Keratinocyte (primary cell): ENCODE measurements at regions not wholly inside any gene's neighbourhood (a gene's known extent, or its start where the extent isn't known, plus 50 kb on each side); places are given as distances from the start of the nearest gene placed in this dataset.
A peak's percentile ranks its signal among the peaks of the same experiment; 100 is the strongest.

Experiments used
- DNase-seq: peaks from one replicate; pipeline ENCODE4 v3.0.0-alpha.2; 2011; ENCODE audit warnings: low read depth, missing footprints, low spot score
- FAIRE-seq: peaks from 2 replicates; lab custom pipeline; 2011; peaks lifted over from hg19 to GRCh38; lab: Jason Lieb, UNC
- H2AFZ ChIP-seq: 2 replicates; pipeline ENCODE4 v1.6.0; 2012; ENCODE audit warnings: low read length, control low read depth, inconsistent platforms; ENCODE audit not compliant: control insufficient read depth
- H3K27ac ChIP-seq: 2 replicates; pipeline ENCODE4 v1.5.1; 2011; ENCODE audit warnings: low read length; ENCODE audit not compliant: control insufficient read depth, insufficient read depth
- H3K27me3 ChIP-seq: 3 replicates; pipeline ENCODE4 v1.6.0; 2011; ENCODE audit warnings: low read length; ENCODE audit not compliant: control insufficient read depth, insufficient read depth; ENCODE audit errors: extremely low read depth
- H3K36me3 ChIP-seq, 2 experiments: 2 replicates in 1 of 2; 3 replicates in 1 of 2; pipeline ENCODE4 v1.5.1; 2011; ENCODE audit warnings: low read length in 2 of 2, mild to moderate bottlenecking in 1 of 2; ENCODE audit not compliant: control insufficient read depth in 2 of 2, insufficient read depth in 2 of 2; ENCODE audit errors: extremely low read depth in 1 of 2
- H3K4me1 ChIP-seq: 3 replicates; pipeline ENCODE4 v1.5.1; 2011; ENCODE audit warnings: low read length; ENCODE audit not compliant: control insufficient read depth, insufficient read depth; ENCODE audit errors: extremely low read depth
- H3K4me2 ChIP-seq: 3 replicates; pipeline ENCODE4 v1.6.0; 2011; ENCODE audit warnings: low read depth, low read length; ENCODE audit not compliant: control insufficient read depth, insufficient read depth; ENCODE audit errors: extremely low read depth
- H3K4me3 ChIP-seq, 3 experiments: fragments of 200-600 bp in 1 of 3; sonication (generic) in 1 of 3; 2 replicates in 2 of 3; 3 replicates in 1 of 3; pipeline ENCODE4 v1.5.1; 2011 to 2016; ENCODE audit warnings: low read length in 3 of 3, mild to moderate bottlenecking in 3 of 3, control low read depth in 2 of 3, inconsistent platforms in 1 of 3, low read depth in 1 of 3, mixed read lengths in 1 of 3, mixed run types in 1 of 3, moderate library complexity in 1 of 3; ENCODE audit not compliant: control insufficient read depth in 2 of 3, insufficient read depth in 2 of 3; ENCODE audit errors: extremely low read depth in 1 of 3
- H3K79me2 ChIP-seq: 2 replicates; pipeline ENCODE4 v1.6.0; 2012; ENCODE audit warnings: low read length; ENCODE audit not compliant: control insufficient read depth, insufficient read depth
- H3K9ac ChIP-seq: 3 replicates; pipeline ENCODE4 v1.6.0; 2011; ENCODE audit warnings: low read length; ENCODE audit not compliant: control insufficient read depth, insufficient read depth; ENCODE audit errors: extremely low read depth
- H3K9me1 ChIP-seq: 3 replicates; pipeline ENCODE4 v1.6.0; 2011; ENCODE audit warnings: low read length; ENCODE audit not compliant: control insufficient read depth, insufficient read depth; ENCODE audit errors: extremely low read depth
- H3K9me3 ChIP-seq: 2 replicates; pipeline ENCODE4 v1.5.1; 2012; ENCODE audit warnings: low read depth, low read length; ENCODE audit not compliant: control insufficient read depth
- H4K20me1 ChIP-seq: 3 replicates; pipeline ENCODE4 v1.6.0; 2011; ENCODE audit warnings: low read length; ENCODE audit not compliant: control insufficient read depth, insufficient read depth; ENCODE audit errors: extremely low read depth
- EZH2 ChIP-seq: IDR thresholded peaks from one replicate; pipeline ENCODE4 v1.6.1; 2012; ENCODE audit warnings: inconsistent platforms, mild to moderate bottlenecking, low read length, moderate library complexity
- dilution Hi-C: fragments of 300-500 bp; cut with MboI; formaldehyde crosslinking; loops from one replicate; pipeline ENCODE4 v1.7.0; 2020; ENCODE audit warnings: low sequenced_read_pairs; ENCODE audit not compliant: extremely low pct_ligation_motif_present
- TF ChIP-seq, protein P1 (sequence below), 3 experiments: IDR thresholded peaks in 1 of 3; conservative IDR thresholded peaks in 1 of 3; optimal IDR thresholded peaks in 1 of 3; 2 replicates in 2 of 3; 3 replicates in 1 of 3; pipeline versions ENCODE3 to v1.5.1; 2011; ENCODE audit warnings: low read length in 3 of 3, mild to moderate bottlenecking in 3 of 3, moderate library complexity in 2 of 3, control low read depth in 1 of 3, inconsistent platforms in 1 of 3; ENCODE audit not compliant: insufficient read depth in 2 of 3; ENCODE audit errors: extremely low read depth in 1 of 3

DNA sequence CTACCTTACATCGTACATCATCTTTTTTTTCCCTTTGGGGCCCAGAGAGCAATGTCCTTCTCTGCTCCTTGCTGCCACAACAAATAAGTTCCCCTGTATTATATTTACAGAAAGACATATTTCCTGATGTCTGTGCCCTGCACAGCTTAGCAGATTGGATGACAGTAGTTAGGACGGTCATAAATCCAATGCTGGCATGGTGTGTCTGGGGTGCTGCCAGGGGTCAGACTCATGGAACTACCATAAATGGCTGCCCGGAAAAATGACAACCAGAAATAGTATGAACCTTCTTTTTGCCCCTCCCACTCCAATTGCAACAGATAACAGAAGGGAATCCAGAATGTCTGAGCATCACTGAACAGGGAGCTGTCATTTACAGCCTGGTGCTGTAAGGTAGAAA is 511.1 kb downstream of the PSAT1 start:
- dilution Hi-C loops, result no loop called here

GRCh38 chr9:78811622-78812276 is 514.8 kb downstream of the PSAT1 start:
- Histone ChIP-seq H3K27me3 (no peaks in the 10 kb centered on the region), H3K9me1 (no peaks in the 10 kb centered on the region), H3K27ac (no peak overlapping the region), H3K4me2 (no peak overlapping the region), H3K4me3 (no peak overlapping the region), H3K4me1 (no peaks in the 10 kb centered on the region), H3K79me2 (no peaks in the 10 kb centered on the region), H2AFZ (no peak overlapping the region), H4K20me1 (no peaks in the 10 kb centered on the region), H3K9ac (no peak overlapping the region), H3K36me3 (no peaks in the 10 kb centered on the region), H3K9me3 (no peaks in the 10 kb centered on the region)
- TF ChIP-seq EZH2, result no peak
- TF ChIP-seq, protein P1, sequence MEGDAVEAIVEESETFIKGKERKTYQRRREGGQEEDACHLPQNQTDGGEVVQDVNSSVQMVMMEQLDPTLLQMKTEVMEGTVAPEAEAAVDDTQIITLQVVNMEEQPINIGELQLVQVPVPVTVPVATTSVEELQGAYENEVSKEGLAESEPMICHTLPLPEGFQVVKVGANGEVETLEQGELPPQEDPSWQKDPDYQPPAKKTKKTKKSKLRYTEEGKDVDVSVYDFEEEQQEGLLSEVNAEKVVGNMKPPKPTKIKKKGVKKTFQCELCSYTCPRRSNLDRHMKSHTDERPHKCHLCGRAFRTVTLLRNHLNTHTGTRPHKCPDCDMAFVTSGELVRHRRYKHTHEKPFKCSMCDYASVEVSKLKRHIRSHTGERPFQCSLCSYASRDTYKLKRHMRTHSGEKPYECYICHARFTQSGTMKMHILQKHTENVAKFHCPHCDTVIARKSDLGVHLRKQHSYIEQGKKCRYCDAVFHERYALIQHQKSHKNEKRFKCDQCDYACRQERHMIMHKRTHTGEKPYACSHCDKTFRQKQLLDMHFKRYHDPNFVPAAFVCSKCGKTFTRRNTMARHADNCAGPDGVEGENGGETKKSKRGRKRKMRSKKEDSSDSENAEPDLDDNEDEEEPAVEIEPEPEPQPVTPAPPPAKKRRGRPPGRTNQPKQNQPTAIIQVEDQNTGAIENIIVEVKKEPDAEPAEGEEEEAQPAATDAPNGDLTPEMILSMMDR (optimal IDR thresholded peaks at IDR 0.05 in 1 of 3, IDR thresholded peaks at IDR 0.05 in 1 of 3, conservative IDR thresholded peaks at IDR 0.05 in 1 of 3; ENCODE audit: extremely low read depth in 1 of 3, insufficient read depth in 2 of 3, low read length in 3 of 3), result no peak
- dilution Hi-C loops, result no loop called here
- FAIRE-seq, result peak; percentile 64
- no peak for DNase-seq

More for the DNA sequence above, 511.1 kb downstream of the PSAT1 start:
- no peaks in the 10 kb centered on the region for H3K36me3 ChIP-seq
- H3K4me2 ChIP-seq, result no peak overlapping the region
- no peak overlapping the region for H3K27ac ChIP-seq
- H3K4me1 ChIP-seq, result no peaks in the 10 kb centered on the region
- TF ChIP-seq EZH2, result no peak
- TF ChIP-seq, protein P1 (optimal IDR thresholded peaks at IDR 0.05 in 1 of 3, IDR thresholded peaks at IDR 0.05 in 1 of 3, conservative IDR thresholded peaks at IDR 0.05 in 1 of 3; ENCODE audit: extremely low read depth in 1 of 3, insufficient read depth in 2 of 3, low read length in 3 of 3), result no peak
- no peak overlapping the region for H3K4me3 ChIP-seq
- DNase-seq, result no peak
- H4K20me1 ChIP-seq, result no peaks in the 10 kb centered on the region
- no peaks in the 10 kb centered on the region for H3K9me3 ChIP-seq
- H3K9me1 ChIP-seq, result no peaks in the 10 kb centered on the region
- no peak overlapping the region for H2AFZ ChIP-seq
- no peaks in the 10 kb centered on the region for H3K27me3 ChIP-seq
- no peak overlapping the region for H3K9ac ChIP-seq
- no peaks in the 10 kb centered on the region for H3K79me2 ChIP-seq
- no peak for FAIRE-seq
